Activated CD8-positive, alpha-beta memory T cell treated with anti-CD3 and anti-CD28 coated beads, Interleukin-2, amount 50 U/mL, for 48 hours (primary cell): ENCODE measurements at regions not wholly inside any gene's neighbourhood (a gene's known extent, or its start where the extent isn't known, plus 50 kb on each side); places are given as distances from the start of the nearest gene placed in this dataset.
"Not testable (repeated sequence)": the region's sequence is repeated elsewhere in the genome, so short reads cannot be mapped to it uniquely, and the experiment has no call there.

Source experiments
- DNase-seq: peaks from one replicate; pipeline ENCODE4 v3.0.0-alpha.2; 2020

- peak; percentile 80 for DNase-seq
Observed at GRCh38 chr9:62837254-62837911, 1647.5 kb downstream of the SPATA31A7 start.

GRCh38 chr9:62838024-62838718, 1648.3 kb downstream of the SPATA31A7 start:
- peak; percentile 98 for DNase-seq

GRCh38 chr9:62839168-62839567, 1649.3 kb downstream of the SPATA31A7 start:
- DNase-seq: not testable (repeated sequence)

- DNase-seq: not testable (repeated sequence)
Observed at GRCh38 chr9:62843145-62843544, 1653.3 kb downstream of the SPATA31A7 start.

- not testable (repeated sequence) for DNase-seq
Observed at GRCh38 chr9:62843706-62844290, 1654.0 kb downstream of the SPATA31A7 start.

- DNase-seq: not testable (repeated sequence)
Observed at GRCh38 chr9:62844681-62845185, 1654.9 kb downstream of the SPATA31A7 start.

- not testable (repeated sequence) for DNase-seq
Observed at GRCh38 chr9:62848258-62848657, 1658.4 kb downstream of the SPATA31A7 start.

GRCh38 chr9:62849991-62850390, 1660.2 kb downstream of the SPATA31A7 start:
- not testable (repeated sequence) for DNase-seq

GRCh38 chr9:62857280-62857679, 1667.4 kb downstream of the SPATA31A7 start:
- not testable (repeated sequence) for DNase-seq

- DNase-seq: not testable (repeated sequence)
Observed at GRCh38 chr9:62858240-62858639, 1668.4 kb downstream of the SPATA31A7 start.

- not testable (repeated sequence) for DNase-seq
Observed at GRCh38 chr9:62860939-62861860, 1671.4 kb downstream of the SPATA31A7 start.

- not testable (repeated sequence) for DNase-seq
Observed at GRCh38 chr9:62862180-62862579, 1672.3 kb downstream of the SPATA31A7 start.

- DNase-seq: not testable (repeated sequence)
Observed at GRCh38 chr9:62863319-62863718, 1673.5 kb downstream of the SPATA31A7 start.

- not testable (repeated sequence) for DNase-seq
Observed at GRCh38 chr9:62863867-62864266, 1674.0 kb downstream of the SPATA31A7 start.

- DNase-seq: peak; percentile 57
Observed at GRCh38 chr9:62864481-62865469, 1674.9 kb downstream of the SPATA31A7 start.

GRCh38 chr9:62869061-62869460, 1679.2 kb downstream of the SPATA31A7 start:
- DNase-seq: not testable (repeated sequence)

- DNase-seq: not testable (repeated sequence)
Observed at GRCh38 chr9:62871765-62872164, 1681.9 kb downstream of the SPATA31A7 start.

- DNase-seq: not testable (repeated sequence)
Observed at GRCh38 chr9:62874213-62874612, 1684.4 kb downstream of the SPATA31A7 start.

- not testable (repeated sequence) for DNase-seq
Observed at GRCh38 chr9:62874745-62875599, 1685.1 kb downstream of the SPATA31A7 start.

GRCh38 chr9:62877552-62877951, 1687.7 kb downstream of the SPATA31A7 start:
- DNase-seq: not testable (repeated sequence)
